ENCODE measurements at regions not wholly inside any gene's neighbourhood (a gene's known extent, or its start where the extent isn't known, plus 50 kb on each side); places are given as distances from the start of the nearest gene placed in this dataset.

DNA sequence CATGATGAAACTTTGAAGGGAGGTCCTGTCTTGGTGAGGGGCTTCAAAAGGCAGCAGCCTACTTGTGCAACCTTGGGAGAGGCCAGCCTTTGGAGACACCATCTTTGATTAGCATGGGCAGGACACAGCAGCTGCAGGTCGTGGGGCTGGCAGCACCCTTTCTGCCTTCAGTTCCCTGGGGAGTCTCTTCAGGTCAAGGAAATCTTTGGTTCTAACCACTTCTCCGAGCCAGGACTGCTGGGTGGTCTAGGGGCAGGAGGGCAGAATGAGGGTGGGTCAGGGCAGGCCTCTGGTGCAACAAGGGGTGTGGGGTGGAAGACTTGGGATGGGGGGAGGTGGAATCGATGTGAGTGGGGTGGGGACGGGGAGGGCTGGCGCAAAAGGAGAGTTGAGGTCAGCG, 269.7 kb downstream of the FOXD2 start:
- ATAC-seq = no peak

DNA sequence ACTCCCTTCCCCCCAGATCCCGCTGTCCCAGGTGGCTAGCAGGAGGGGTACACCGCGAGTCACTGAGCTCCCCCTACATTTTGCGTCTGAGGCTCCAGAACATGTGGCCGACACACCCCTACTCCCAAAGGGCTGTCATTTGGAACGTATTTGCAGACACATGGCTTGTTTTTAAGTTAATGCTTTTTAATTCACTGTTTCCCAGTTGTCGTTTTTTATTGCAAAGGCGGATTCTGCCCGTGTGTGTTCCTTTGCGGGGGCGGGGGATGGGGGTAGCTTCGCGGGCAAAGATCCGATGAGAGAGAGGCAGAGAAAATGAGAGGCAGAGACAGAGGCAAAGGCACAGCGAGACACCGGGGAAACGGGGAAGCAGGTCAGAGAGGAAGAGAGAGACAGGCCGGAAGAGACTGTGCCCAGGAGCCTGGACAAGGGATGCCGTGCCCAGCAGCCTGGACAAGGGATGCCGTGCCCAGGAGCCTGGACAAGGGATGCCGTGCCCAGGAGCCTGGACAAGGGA, 270.2 kb downstream of the FOXD2 start:
- no peak for DNase-seq
- no peak for ATAC-seq
- intact Hi-C loops (cut with DNase I; ENCODE audit: low total_unique reads) = no loop called here
- no peak overlapping the region for H3K27ac ChIP-seq
- no peak overlapping the region for H3K4me3 ChIP-seq
- H3K9me3 ChIP-seq = no peaks in the 10 kb centered on the region
- H3K27me3 ChIP-seq = peaks cover 52 to 62% (median 54%) of the 10 kb centered on the region in 3 donors
- no peak for TF ChIP-seq POLR2A (IDR thresholded peaks at IDR 0.05)
- TF ChIP-seq, protein P1, sequence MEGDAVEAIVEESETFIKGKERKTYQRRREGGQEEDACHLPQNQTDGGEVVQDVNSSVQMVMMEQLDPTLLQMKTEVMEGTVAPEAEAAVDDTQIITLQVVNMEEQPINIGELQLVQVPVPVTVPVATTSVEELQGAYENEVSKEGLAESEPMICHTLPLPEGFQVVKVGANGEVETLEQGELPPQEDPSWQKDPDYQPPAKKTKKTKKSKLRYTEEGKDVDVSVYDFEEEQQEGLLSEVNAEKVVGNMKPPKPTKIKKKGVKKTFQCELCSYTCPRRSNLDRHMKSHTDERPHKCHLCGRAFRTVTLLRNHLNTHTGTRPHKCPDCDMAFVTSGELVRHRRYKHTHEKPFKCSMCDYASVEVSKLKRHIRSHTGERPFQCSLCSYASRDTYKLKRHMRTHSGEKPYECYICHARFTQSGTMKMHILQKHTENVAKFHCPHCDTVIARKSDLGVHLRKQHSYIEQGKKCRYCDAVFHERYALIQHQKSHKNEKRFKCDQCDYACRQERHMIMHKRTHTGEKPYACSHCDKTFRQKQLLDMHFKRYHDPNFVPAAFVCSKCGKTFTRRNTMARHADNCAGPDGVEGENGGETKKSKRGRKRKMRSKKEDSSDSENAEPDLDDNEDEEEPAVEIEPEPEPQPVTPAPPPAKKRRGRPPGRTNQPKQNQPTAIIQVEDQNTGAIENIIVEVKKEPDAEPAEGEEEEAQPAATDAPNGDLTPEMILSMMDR (IDR thresholded peaks at IDR 0.05 in 4 of 5, conservative IDR thresholded peaks at IDR 0.05 in 1 of 5) = no peak
- in situ Hi-C loops (cut with MboI; ENCODE audit: low sequenced_read_pairs in 4 of 4) = loop anchor here (10.0 to 25.0 kb wide), 4 partner anchors 173 to 533 kb away; partner anchors contain the start of genes PDZK1IP1 (in 3 of the 4) and FOXD2 (in 1 of the 4)
- H3K4me1 ChIP-seq = peaks cover 9 to 16% of the 10 kb centered on the region in 2 donors
- no peaks in the 10 kb centered on the region for H3K36me3 ChIP-seq

More for the DNA sequence above, 269.7 kb downstream of the FOXD2 start:
- H3K4me1 ChIP-seq = peaks cover 9 to 16% of the 10 kb centered on the region in 2 donors
- peaks cover 47 to 56% (median 50%) of the 10 kb centered on the region in 3 donors for H3K27me3 ChIP-seq
- no peak overlapping the region for H3K4me3 ChIP-seq
- H3K27ac ChIP-seq = no peak overlapping the region
- intact Hi-C loops (cut with DNase I; ENCODE audit: low total_unique reads) = no loop called here
- no peak for DNase-seq
- in situ Hi-C loops (cut with MboI; ENCODE audit: low sequenced_read_pairs in 4 of 4) = loop anchor here (10.0 to 25.0 kb wide), 4 partner anchors 173 to 533 kb away; partner anchors contain the start of genes PDZK1IP1 (in 3 of the 4) and FOXD2 (in 1 of the 4)
- H3K36me3 ChIP-seq = no peaks in the 10 kb centered on the region
- H3K9me3 ChIP-seq = no peaks in the 10 kb centered on the region
- no peak for TF ChIP-seq POLR2A (IDR thresholded peaks at IDR 0.05)
- TF ChIP-seq, protein P1 (IDR thresholded peaks at IDR 0.05 in 4 of 5, conservative IDR thresholded peaks at IDR 0.05 in 1 of 5) = no peak

- no peaks in the 10 kb centered on the region for H3K9me3 ChIP-seq
- H3K27me3 ChIP-seq = peaks cover 52 to 68% (median 60%) of the 10 kb centered on the region in 3 donors
- TF ChIP-seq, protein P1 (IDR thresholded peaks at IDR 0.05 in 4 of 5, conservative IDR thresholded peaks at IDR 0.05 in 1 of 5) = no peak
- no peak for TF ChIP-seq POLR2A (IDR thresholded peaks at IDR 0.05)
- ATAC-seq (no peak), DNase-seq (no peak)
- intact Hi-C loops (cut with DNase I; ENCODE audit: low total_unique reads) (no loop called here), in situ Hi-C loops (cut with MboI; ENCODE audit: low sequenced_read_pairs in 4 of 4) (loop anchor here (10.0 to 25.0 kb wide), 4 partner anchors 174 to 534 kb away; partner anchors contain the start of genes PDZK1IP1 (in 3 of the 4) and FOXD2 (in 1 of the 4))
- H3K27ac ChIP-seq = no peak overlapping the region
- peaks cover 9 to 16% of the 10 kb centered on the region in 2 donors for H3K4me1 ChIP-seq
- peak overlapping the region; percentile 42 to 62 (median 52) for H3K4me3 ChIP-seq
- H3K36me3 ChIP-seq = no peaks in the 10 kb centered on the region
Observed at GRCh38 chr1:47708658-47709018, 270.8 kb downstream of the FOXD2 start.

DNA sequence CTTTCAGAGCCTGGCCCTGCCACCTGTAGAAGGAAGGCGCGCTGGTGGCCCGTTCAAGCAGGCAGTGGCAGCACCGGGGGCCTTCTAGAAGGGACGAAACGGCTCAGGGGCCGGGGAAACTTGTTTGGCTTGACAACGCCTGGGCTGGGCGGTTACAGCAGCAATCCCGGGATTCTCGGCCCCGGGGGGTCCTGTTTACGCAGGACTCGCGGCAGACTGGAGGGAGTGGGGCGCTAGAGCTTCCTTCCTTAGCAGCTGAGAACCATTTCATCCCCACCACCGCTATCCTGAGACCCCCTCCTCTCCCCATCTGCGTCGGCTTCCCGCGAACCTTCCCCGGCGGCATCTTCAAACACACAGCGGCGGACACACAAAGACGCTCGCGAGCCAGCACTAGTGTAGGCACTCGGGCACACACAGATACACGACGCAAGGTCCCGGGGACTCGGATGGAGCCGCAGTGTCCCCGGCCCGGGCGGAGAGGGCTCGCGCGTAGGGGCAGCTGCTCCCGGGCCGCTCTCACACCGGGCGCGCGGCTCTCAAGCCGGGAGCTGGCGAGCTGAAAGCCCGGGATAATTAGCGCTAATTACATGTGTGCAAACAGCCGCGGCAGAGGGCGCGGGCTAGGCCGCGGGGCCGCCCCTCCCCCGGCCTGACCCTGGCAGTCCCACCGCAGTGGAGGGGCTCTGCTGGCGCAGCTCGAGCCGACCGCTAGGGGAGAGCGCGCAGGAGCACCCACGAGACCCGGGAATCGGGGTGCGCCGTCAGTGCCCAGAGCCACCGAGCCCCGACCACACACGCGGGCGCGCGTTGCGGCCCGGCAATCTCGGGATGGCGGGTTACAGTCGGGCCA, 271.4 kb downstream of the FOXD2 start:
- peak; percentile 31 for ATAC-seq
- H3K9me3 ChIP-seq = no peaks in the 10 kb centered on the region
- H3K27ac ChIP-seq = no peak overlapping the region
- no peak for DNase-seq
- peak overlapping the region; percentile 42 to 62 (median 52) for H3K4me3 ChIP-seq
- no peak for TF ChIP-seq POLR2A (IDR thresholded peaks at IDR 0.05)
- TF ChIP-seq, protein P1 (IDR thresholded peaks at IDR 0.05 in 4 of 5, conservative IDR thresholded peaks at IDR 0.05 in 1 of 5) = peak in 3 of 5 experiments; percentile 29 to 36 (median 32)
- intact Hi-C loops (cut with DNase I; ENCODE audit: low total_unique reads) (no loop called here), in situ Hi-C loops (cut with MboI; ENCODE audit: low sequenced_read_pairs in 4 of 4) (loop anchor here (10.0 to 25.0 kb wide), 4 partner anchors 174 to 534 kb away; partner anchors contain the start of genes PDZK1IP1 (in 3 of the 4) and FOXD2 (in 1 of the 4))
- H3K4me1 ChIP-seq = peaks cover 9 to 16% of the 10 kb centered on the region in 2 donors
- no peaks in the 10 kb centered on the region for H3K36me3 ChIP-seq
- H3K27me3 ChIP-seq = peaks cover 56 to 68% (median 62%) of the 10 kb centered on the region in 3 donors
